H1 (cell line): ENCODE measurements at regions not wholly inside any gene's neighbourhood (a gene's known extent, or its start where the extent isn't known, plus 50 kb on each side); places are given as distances from the start of the nearest gene placed in this dataset.

Experiments used
- CBX8 ChIP-seq: fragments of 300-800, 300-1000 bp; sonication (generic); IDR thresholded peaks from 2 replicates; pipeline ENCODE4 v1.7.1; 2016; ENCODE audit warnings: low read depth, low read length, borderline replicate concordance
- CTCF ChIP-seq, 3 experiments: IDR thresholded peaks; 1 replicate in 2 of 3; 2 replicates in 1 of 3; pipeline versions ENCODE4 v1.5.1 to v1.6.1; 2011; ENCODE audit warnings: low read length in 3 of 3, mild to moderate bottlenecking in 3 of 3, inconsistent platforms in 2 of 3, low read depth in 1 of 3, moderate library complexity in 1 of 3; ENCODE audit not compliant: insufficient read depth in 1 of 3; ENCODE audit errors: control extremely low read depth in 1 of 3
- JUND ChIP-seq: IDR thresholded peaks from 2 replicates; pipeline ENCODE4 v1.6.1; 2011; ENCODE audit warnings: mild to moderate bottlenecking, improper control_type of control experiment, low read length
- USF2 ChIP-seq: IDR thresholded peaks from 2 replicates; pipeline ENCODE4 v1.6.1; 2011; ENCODE audit warnings: low read length, improper control_type of control experiment

GRCh38 chr6:159461998-159462397, 231.0 kb downstream of the SOD2 start (continued):
- TF ChIP-seq CTCF (IDR thresholded peaks at IDR 0.05; ENCODE audit: control extremely low read depth in 1 of 3, insufficient read depth in 1 of 3, low read depth in 1 of 3, low read length in 3 of 3) (no peak), CBX8 (no peak), JUND (no peak), USF2 (no peak)
